ENCODE measurements at regions not wholly inside any gene's neighbourhood (a gene's known extent, or its start where the extent isn't known, plus 50 kb on each side); places are given as distances from the start of the nearest gene placed in this dataset.
"Not testable (repeated sequence)": the region's sequence is repeated elsewhere in the genome, so short reads cannot be mapped to it uniquely, and the experiment has no call there.

DNA sequence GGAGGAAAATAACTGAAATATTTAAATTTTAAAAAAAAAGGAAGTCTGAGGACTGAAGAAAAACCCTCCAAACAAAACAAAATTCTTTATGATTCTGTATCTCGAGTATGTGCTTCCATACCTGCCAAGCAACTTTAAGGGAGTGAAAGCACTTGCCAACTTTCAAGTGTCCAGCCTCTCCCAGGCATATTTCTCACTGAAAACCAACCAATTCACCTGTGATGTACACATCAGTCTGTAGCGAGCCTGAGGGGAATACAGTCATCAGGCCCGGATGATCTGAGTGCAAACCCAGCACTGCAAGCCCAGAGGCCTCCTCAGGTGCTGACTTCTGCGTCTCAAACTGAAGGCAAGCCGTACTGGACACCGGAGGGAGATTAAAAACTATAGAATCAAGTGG lies 164.8 kb upstream of the NT5E start:
- no peak for DNase-seq (ENCODE audit: low read depth in 2 of 2)

DNA sequence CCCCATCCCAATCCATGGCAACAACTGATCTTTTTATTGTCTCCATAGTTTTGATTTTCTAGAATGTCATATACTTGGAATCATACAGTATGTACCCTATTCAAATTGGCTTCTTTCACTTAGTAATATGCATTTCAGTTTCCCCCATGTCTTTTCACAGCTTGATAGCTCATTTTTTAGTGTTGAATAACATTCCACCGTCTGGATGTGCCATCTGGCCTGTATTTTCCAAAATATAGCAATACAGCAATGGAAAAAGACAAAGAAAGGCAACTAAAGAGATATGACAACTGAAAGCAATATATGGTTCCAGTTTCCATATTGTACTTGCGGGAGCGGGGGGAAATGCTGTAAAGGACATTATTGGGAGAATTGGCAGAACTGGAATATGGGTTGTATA lies 166.4 kb upstream of the NT5E start:
- DNase-seq (ENCODE audit: low read depth in 2 of 2): no peak

DNA sequence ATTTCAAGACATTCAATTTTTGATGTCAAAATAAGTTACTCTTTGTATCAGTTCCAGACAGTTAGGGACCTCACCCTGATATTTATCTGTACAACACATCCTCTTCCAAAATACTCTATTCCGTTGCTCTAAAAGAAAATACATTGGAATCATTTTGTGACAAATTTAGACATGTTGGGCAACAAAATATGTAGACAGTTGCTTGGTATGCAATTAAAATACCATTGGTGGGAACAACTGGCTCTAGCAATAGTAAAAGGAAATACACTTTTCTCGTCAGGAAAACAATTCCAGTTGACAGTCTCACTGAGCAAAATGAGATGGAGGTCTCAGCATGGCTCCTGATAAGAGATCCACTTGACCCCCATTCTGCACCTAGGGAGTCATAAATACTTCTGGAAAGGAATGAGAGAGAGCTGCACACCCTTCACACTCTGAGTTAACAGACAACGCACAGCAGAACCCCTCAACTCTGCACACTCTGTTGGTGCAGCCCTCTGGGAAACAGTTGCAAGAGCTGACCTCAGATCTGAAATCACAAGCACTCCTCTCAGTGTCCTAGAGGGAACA lies 171.3 kb upstream of the NT5E start:
- no peak for DNase-seq (ENCODE audit: low read depth in 2 of 2)

DNA sequence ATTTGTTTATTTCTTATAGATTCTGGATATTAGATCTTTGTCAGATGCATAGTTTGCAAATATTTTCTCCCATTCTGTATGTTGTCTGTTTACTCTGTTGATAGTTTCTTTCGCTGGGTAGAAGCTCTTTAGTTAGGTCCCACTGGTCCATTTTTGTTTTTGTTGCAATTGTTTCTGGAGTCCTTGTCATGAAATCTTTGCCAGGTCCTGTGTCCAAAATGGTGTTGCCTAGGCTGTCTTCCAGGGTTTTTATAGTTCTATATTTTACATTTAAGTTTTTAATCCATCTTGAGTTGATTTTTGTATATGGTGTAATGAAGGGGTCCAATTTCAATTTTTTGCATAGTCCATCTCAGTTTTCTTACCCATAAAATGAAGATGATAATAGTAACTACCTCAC lies 173.9 kb upstream of the NT5E start:
- not testable (repeated sequence) for DNase-seq (ENCODE audit: low read depth in 2 of 2)

DNA sequence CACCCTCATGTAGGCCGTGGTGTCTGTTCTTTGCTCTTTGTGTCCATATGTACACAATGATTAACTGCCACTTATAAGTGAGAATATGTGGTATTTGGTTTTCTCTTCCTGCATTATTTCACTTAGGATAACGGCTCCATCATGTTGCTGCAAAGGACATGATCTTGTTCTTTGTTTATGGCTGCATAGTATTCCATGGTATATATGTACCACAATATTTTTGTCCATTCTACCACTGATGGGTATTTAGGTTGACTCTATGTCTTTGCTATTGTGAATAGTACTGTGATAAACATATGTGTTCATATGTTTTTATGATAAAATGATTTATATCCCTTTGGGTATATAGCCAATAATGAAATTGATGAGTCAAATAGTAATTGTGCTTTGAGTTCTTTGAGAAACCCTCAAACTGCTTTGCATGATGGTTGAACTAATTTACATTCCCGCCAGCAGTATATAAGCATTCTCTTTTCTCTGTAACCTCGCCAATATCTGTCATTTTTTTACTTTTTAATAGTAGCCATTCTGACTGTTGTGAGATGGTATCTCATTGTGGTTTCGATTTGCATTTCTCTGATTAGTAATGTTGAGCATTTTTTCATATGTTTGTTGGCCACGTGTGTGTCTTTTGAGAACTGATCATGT lies 174.4 kb upstream of the NT5E start:
- DNase-seq (ENCODE audit: low read depth in 2 of 2): no peak

DNA sequence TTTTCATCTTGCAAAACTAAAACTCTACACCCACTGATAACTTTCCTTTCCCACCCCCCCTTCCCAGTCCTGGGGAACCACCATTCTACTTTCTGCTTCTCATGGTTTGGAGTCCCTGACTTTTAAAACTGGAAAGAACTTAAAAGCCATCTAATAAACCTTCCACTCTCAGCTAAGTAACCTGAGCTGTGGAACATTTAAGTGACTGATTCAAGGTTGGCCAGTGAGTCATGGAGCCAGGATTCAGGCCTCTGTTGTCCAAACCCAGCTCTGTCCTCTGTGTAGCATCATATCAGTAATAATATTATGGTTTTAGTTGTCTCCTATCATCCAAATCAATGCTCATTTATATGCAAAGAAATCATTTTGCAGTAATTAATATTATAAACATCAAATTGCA lies 176.0 kb upstream of the NT5E start:
- no peak for DNase-seq (ENCODE audit: low read depth in 2 of 2)

DNA sequence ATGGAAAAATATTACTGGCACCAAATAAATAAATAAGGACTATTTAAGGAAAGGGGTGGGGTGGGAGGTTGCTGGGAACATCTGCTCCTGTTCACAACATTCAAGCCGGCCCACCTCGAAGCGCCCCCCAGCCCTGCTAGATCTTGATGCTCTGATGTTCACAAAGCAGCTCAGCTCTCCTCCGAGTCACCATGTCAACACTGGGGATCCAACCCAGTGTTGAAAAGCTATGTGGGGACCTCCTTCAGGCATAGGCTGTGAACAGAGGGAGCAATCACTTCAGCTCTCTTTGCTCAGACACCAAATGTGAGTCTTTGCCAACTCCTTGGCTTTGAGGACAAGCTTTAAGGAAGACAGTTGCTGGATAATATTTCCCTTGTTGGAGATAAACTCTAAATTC lies 176.8 kb upstream of the NT5E start:
- no peak for DNase-seq (ENCODE audit: low read depth in 2 of 2)

DNA sequence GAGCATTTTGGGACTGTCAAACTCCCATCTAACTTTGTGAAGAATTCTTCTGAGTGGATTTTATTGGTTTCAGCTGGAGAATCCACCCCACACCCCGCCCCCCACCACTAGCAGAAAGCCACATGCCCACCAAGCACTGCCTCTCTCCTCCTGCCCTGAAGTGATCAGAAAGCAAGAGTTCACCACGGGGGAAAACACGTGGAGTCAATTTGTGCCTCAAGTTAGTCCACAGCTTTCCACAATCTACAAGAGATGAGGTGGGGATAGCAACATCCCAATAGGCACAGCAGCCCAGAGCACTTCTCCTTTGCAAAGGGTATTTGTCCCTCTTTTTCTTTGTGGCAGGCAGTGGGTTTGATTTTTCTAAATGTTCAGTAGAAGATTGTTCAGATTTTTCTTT lies 177.3 kb upstream of the NT5E start:
- no peak for DNase-seq (ENCODE audit: low read depth in 2 of 2)

DNA sequence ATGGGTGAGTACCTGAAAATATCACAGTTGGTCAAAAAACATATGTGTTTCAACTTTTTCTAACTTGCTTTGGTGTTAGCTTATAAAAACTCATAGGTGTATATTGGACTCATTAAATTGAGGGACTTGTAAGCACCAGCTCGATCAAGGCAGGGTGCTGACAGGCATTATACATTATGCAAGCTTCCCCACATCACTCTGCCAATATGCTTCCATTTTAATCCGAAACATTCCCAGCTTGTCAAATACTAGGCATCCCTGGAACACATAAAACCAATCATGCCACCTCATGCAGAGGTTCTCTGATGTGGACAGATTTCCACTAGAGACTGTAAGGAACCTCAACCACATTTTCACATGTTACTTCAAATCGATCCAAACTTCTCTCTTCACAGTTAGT lies 187.3 kb upstream of the NT5E start:
- DNase-seq (ENCODE audit: low read depth in 2 of 2): no peak

DNA sequence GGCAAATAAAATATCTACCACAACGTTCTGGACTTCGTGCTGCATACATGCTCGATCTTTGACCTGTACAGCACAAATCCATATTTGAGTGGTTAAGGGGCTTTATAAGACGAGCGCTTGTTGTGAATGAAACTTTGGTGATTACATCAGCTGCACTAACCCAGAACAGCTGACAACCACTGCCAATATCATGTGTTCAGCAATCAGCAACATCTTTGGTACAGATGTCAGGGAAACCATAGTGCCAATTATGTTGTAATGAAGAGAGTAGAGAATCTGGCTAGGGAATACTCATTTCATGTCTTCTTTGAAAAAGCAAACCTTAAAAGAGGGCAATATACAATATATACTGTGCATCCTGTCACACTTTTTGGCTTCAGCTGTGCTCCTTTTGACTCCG lies 188.6 kb upstream of the NT5E start:
- no peak for DNase-seq (ENCODE audit: low read depth in 2 of 2)

DNA sequence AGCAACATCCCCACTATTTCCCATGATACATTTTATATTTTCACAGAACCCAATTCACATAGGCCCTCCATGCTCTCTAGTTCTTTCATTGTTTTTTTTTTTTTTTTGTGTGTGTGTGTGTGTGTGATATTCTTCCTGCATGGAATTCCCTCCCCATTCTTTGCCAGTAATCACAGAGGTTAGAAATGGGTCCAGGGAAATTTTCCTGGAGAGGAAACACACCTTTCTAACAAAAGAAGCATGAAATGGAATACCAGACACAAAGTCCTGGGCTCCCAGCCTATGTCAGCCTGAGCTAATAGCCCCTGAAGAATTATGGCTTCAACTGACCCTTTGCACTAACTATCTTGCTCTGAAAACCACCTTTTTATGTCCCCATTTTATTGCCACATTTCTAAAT lies 194.2 kb upstream of the NT5E start:
- DNase-seq (ENCODE audit: low read depth in 2 of 2): no peak

DNA sequence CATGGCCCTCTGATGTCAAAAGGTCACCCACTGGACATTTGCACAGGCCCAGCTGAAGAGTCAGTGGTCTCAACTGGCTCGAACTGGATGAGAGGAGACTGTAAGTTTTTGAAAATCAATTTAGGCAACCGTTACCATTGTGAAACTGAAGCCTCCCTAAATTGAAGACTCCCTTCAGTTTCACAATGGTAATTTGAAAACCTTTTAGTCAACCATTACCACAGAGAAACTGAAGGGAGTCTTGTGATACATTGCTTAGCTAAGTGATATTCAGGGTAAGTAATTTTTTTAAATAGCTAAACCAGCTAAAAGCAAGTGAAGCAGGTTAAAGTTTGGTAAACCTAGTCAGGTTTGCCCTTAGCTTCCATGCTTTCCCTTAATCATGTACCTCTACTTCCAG lies 197.3 kb upstream of the NT5E start:
- DNase-seq (ENCODE audit: low read depth in 2 of 2): no peak

DNA sequence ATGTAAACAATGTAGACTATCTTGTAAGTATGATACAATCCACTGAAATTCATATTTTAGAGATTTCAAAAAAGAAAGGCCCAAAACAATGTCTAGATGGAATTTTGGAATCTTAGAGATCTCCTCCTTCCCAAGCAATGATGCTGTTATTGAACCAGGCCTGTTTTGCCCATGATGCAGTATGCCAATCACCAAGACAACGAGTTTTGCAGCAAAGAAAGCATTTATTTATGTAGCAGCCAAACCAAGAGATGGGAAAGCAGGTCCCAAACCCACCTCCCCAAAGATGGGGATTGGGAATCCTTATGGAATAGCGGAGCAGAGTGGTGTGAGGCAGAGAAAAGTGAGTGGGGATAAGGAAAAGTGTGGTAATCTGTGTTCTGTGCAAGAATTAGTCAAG lies 197.8 kb upstream of the NT5E start:
- no peak for DNase-seq (ENCODE audit: low read depth in 2 of 2)

DNA sequence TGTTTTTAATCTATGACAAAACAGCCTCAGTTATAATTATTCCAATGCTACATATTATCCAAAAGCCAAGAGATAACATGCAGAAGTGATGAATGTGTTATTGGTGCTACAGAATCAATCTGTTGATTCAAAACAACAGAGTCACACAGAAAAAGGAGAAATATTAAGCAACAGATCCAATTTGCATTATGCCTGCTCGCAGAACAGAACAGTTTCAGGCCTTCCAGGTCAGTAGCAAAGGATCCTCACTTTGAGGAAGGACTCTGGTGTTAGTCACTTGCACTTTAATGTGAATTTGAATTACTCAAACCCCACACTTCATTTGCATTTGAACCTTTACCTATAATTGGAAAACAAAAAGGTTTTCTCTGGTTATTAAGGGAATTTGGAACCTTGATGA lies 198.6 kb upstream of the NT5E start:
- no peak for DNase-seq (ENCODE audit: low read depth in 2 of 2)

DNA sequence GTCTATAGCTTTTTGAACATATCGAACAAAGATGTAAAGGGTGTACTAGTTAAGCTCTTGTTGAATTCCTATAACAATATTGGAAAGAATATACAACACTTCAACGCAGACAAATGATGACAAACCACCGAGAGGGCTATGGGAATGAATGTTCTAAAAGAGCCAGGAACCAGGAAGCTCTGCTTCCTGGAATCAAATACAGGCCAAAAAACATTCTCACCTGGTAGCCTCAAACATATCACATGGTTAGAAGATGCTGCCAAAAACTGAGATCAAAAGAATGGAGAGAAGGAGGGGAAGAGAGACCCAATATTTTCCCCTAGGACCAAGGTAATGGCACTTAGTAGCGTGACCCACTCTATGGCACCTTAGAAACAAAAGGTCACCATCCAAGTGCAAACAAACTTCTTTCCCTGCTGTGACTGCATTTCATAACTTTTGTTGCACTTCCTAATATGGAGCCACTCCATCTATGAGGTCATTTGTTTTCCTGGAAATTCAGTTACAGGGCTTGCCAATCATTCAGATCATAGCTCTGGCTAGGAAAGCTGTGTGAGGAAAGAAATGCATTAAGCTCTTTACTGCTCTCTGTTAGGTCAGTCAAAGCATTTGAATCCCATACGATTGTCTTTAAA lies 199.2 kb upstream of the NT5E start:
- no peak for DNase-seq (ENCODE audit: low read depth in 2 of 2)

DNA sequence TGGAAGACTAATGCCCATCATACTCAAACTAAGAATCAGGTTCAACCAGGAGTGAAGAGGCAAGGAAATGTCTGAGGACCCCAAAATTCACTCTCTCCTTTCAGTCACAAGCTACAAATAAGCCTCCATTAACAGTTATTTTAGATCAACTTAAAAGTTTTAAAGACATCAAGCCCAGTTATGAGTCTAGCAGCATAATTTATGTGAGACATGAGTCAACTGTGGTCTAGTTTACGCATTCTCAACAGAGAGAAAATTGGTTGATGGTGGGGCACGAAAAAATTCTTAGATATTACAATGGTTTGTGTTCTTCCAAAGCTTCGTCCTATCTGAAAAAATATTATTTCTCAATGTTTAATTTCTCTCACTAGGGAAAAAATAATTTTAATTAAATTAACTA lies 204.9 kb upstream of the NT5E start:
- no peak for DNase-seq (ENCODE audit: low read depth in 2 of 2)

DNA sequence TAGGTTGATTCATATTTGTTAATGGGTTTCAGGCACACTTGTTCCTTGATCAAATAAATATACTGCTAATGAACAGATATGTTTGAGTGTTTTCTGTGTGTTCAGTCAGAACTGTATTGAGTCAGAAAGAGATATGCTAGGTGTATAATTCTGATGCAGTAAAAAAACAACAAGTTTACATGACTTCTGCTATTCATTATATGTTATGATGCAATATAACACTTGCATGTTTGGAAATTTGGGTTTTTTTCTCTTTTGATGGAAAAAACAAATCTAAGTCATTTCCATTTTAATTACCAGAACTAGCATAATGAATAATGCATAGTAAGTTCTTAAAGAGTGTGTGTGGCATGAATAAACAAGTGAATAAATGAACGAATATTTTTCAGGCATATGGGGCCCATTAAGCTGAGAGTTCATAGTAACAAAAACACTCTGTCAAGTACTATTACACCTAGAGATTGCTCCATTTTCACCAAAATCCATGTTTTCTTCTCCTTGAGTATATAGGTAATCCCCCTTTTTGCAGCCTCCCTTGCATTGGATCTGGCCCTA lies 208.3 kb upstream of the NT5E start:
- no peak for DNase-seq (ENCODE audit: low read depth in 2 of 2)

DNA sequence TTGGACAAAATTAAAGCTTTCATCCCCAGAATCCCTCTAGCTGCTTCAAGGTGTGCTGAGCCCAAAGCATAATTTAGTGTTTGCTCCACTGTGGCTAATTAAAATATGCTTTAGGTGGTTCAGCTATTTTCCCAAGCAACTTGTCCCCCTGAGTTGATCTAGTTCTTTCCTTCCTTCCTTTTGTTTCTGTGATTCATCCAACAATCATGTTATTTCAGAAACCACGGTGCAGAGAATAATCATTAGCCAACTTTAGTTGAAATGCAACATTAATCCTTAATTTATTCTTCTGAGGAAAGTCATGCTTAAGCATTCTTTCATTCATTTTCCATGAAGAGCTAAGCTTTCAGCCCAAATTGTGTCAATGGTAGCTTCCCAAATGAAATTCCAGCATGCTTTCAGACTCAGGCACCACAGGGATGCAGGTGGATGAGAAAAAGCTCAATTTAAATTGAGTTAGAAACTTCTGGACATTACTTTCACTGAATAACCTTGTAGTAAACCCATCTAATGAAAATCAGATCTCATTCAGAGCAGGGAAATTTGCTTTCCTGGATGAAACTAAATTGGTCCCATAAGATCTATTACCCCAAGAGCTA lies 209.0 kb upstream of the NT5E start:
- no peak for DNase-seq (ENCODE audit: low read depth in 2 of 2)

DNA sequence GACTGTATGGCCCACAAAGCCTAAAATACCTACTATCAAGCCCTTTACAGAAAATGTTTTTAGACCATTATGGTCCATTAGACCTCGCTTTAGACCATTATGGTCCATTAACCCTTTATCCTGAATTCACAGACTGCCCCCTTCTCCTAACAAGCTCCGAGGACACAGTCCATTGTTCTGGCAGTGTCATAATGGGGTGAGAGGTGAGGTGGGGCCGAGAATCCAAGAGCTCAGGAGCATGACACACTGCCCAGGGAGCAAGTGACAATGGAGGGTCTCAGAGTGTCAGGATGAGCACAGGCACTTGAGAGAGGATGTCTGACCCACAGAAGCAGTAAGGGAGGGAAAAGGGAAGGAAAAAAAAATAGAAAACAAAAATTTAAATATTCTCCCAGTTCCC lies 212.4 kb upstream of the NT5E start:
- DNase-seq (ENCODE audit: low read depth in 2 of 2): no peak

DNA sequence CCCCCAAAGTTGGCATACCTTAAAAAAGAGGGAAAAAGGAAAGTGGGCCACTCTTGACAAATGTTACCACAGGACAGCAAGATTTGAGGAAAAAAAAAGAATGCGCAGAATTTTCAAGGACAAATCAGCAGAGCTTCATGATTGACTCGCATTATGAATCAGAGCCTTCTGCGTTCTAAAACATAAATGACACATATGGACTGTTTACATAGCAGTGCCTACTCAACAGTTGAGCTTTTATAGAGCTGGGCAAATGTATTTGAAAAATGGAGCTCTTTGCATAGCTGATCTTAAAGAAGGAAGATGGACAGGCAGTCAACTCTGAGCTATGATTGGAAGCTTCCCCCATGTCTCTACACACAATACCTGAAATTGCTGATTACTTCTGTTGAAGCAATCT lies 213.2 kb upstream of the NT5E start:
- DNase-seq (ENCODE audit: low read depth in 2 of 2): no peak

DNA sequence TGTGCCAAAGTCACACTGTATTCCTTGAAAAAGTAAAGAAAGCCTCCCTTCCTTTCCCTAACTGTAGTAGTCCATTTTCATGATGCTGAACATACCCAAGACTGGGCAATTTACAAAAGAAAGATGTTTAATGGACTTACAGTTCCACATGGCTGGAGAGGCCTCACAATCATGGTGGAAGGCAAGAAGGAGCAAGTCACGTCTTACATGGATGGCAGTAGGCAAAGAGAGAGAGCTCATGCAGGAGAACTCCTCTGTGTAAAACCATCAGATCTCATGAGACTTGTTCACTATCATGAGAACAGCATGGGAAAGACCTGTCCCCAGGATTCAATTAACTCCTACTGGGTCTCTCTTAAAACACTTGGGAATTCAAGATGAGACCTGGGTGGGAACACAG lies 222.5 kb upstream of the NT5E start:
- DNase-seq (ENCODE audit: low read depth in 2 of 2): not testable (repeated sequence)

DNA sequence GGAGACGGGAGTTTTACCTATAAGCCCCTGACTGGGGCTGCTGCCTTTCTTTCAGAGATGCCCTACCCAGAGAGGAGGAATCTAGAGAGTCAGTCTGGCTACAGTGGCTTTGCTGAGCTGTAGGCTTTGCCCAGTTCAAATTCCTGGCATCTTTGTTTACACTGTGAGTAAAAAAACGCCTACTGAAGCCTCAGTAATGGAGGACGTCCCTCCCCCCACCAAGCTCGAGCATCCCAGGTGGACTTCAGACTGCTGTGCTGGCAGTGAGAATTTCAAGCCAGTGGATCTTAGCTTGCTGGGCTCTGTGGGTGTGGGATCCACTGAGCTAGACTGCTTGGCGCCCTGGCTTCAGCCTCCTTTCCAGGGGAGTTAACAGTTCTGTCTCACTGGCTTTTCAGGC lies 237.1 kb upstream of the NT5E start:
- DNase-seq (ENCODE audit: low read depth in 2 of 2): not testable (repeated sequence)

DNA sequence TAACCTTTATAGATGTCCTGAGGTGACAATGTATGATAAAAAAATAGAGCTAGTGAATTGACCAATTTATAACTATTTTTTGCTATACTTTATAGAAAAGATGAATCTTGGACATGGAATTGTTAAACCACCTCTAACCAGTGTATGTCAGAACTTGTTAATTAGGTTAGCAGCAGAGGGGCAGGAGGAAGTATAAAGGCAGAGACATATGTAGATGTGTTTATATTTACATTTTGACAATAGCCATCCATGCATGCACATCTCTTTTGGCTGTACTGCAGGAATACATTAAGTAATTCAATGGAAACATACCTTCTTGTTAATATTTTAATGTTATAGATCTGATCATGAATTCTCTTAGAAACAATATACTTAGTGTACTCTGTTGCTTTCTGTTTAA lies 254.6 kb upstream of the NT5E start:
- DNase-seq (ENCODE audit: low read depth in 2 of 2): no peak
